ENCODE measurements at regions not wholly inside any gene's neighbourhood (a gene's known extent, or its start where the extent isn't known, plus 50 kb on each side); places are given as distances from the start of the nearest gene placed in this dataset.

DNA sequence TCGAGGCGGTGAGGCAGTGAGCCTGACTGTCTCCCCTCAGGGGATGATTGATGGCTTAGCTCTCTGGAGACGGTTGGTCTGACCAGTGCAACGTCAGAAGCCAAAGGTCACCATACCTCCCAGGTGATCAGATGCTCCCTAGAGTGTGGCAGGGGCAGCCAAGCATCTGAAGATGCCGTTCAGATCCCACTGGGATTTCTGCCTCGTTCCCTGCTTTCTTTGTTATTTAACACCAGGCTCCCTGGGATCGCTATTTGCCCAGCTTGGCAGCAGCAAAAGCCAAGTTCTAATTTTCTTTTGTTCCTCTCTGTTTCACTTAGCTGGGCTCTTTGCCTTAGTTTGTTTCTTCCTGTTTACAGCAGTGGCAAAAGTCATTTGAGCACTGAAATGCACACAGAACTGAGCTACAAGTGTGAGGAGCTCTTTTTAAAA lies 53.5 kb upstream of the SVIL start:
- Histone ChIP-seq H3K4me1 (peaks cover 22 to 46% (median 23%) of the 10 kb centered on the region in 4 donors), H3K36me3 (peaks cover 0 to 7% (median 0%) of the 10 kb centered on the region in 4 donors), H3K27me3 (no peaks in the 10 kb centered on the region), H3K9me3 (no peaks in the 10 kb centered on the region), H3K27ac (peak overlapping the region; percentile 44 to 69 (median 62)), H3K4me3 (peak overlapping the region in 1 of 4 donors; percentile 7)
- ATAC-seq (ENCODE audit: low FRiP score in 2 of 2) (peak in 1 of 2 donors; percentile 51), DNase-seq (no peak)
- WGBS, 2 donors: 37 to 58% methylated on average over 7 of the region's 7 CpGs
- TF ChIP-seq EP300 (IDR thresholded peaks at IDR 0.05) (peak in 1 of 4 donors; percentile 30), POLR2AphosphoS5 (IDR thresholded peaks at IDR 0.05) (no peak), POLR2A (IDR thresholded peaks at IDR 0.05) (no peak)
- TF ChIP-seq, protein P1, sequence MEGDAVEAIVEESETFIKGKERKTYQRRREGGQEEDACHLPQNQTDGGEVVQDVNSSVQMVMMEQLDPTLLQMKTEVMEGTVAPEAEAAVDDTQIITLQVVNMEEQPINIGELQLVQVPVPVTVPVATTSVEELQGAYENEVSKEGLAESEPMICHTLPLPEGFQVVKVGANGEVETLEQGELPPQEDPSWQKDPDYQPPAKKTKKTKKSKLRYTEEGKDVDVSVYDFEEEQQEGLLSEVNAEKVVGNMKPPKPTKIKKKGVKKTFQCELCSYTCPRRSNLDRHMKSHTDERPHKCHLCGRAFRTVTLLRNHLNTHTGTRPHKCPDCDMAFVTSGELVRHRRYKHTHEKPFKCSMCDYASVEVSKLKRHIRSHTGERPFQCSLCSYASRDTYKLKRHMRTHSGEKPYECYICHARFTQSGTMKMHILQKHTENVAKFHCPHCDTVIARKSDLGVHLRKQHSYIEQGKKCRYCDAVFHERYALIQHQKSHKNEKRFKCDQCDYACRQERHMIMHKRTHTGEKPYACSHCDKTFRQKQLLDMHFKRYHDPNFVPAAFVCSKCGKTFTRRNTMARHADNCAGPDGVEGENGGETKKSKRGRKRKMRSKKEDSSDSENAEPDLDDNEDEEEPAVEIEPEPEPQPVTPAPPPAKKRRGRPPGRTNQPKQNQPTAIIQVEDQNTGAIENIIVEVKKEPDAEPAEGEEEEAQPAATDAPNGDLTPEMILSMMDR (IDR thresholded peaks at IDR 0.05): no peak

DNA sequence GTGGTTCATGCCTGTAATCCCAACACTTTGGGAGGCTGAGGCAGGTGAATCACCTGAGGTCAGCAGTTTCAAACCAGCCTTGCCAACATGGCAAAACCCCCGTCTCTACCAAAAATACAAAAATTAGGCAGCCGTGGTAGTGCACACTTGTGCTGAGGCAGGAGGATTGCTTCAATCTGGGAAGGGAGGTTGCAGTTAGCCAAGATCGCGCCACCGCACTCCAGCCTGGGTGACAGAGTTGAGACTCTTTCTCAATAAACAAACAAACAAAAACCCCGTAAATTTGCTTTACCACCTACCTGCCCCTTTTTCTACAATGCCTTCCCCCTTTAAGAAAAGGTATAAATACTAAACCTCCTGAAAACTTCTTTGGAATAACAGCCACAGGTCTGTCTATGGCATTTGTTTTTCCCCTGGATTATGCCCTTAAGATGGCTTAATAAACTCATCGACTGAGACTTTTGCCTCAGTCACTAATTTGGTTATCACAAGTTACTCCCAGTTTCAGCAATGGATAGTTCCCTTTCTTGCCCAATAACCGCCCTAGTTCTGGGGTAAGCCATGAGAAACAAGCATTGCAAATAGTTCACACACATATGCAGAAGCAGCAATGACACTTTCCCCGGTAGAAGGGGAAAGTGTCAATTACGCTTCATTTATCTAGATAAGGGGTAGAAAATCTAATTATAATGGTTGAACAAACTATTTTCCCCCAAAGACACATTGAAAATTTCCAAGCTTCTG lies 52.8 kb upstream of the SVIL start:
- no peaks in the 10 kb centered on the region for H3K9me3 ChIP-seq
- peaks cover 0 to 7% (median 0%) of the 10 kb centered on the region in 4 donors for H3K36me3 ChIP-seq
- peaks cover 17 to 40% (median 21%) of the 10 kb centered on the region in 4 donors for H3K4me1 ChIP-seq
- no peak overlapping the region for H3K4me3 ChIP-seq
- H3K27me3 ChIP-seq: no peaks in the 10 kb centered on the region
- ATAC-seq (ENCODE audit: low FRiP score in 2 of 2): peak in 1 of 2 donors; percentile 55
- peak in 1 of 2 donors; percentile 28 for DNase-seq
- TF ChIP-seq, protein P1 (IDR thresholded peaks at IDR 0.05): no peak
- TF ChIP-seq POLR2AphosphoS5 (IDR thresholded peaks at IDR 0.05) (no peak), POLR2A (IDR thresholded peaks at IDR 0.05) (peak in 1 of 4 donors; percentile 24), EP300 (IDR thresholded peaks at IDR 0.05) (peak in 1 of 4 donors; percentile 39)
- peak overlapping the region; percentile 3 to 69 (median 52) for H3K27ac ChIP-seq
- WGBS, 2 donors: 60 to 77% methylated on average over 10 of the region's 10 CpGs

DNA sequence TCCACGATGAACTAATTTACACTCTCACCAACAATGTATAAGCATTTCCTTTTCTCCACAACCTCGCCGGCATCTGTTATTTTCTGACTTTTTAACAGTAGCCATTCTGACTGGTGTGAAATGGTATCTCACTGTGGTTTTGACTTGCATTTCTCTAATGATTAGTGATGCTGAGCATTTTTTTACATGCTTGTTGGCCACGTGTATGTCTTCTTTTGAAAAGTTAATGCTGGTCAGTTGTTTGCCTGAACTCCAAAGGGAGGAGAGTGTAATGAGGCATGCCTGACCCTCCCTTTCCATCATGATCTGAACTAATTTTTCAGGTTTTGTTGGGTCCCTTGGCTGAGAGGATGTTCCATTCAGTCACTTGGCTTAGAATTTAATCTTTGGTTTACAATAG lies 50.7 kb upstream of the SVIL start:
- Histone ChIP-seq H3K4me3 (no peak overlapping the region), H3K27me3 (no peaks in the 10 kb centered on the region), H3K36me3 (peaks cover 0 to 7% (median 0%) of the 10 kb centered on the region in 4 donors), H3K27ac (no peak overlapping the region), H3K4me1 (peaks cover 25 to 41% (median 32%) of the 10 kb centered on the region in 4 donors), H3K9me3 (no peaks in the 10 kb centered on the region)
- TF ChIP-seq POLR2A (IDR thresholded peaks at IDR 0.05) (no peak), POLR2AphosphoS5 (IDR thresholded peaks at IDR 0.05) (no peak), EP300 (IDR thresholded peaks at IDR 0.05) (no peak)
- TF ChIP-seq, protein P1 (IDR thresholded peaks at IDR 0.05): no peak
- DNase-seq: no peak
- 85 to 92% methylated on average over 4 of the region's 4 CpGs for WGBS, 2 donors
- no peak for ATAC-seq (ENCODE audit: low FRiP score in 2 of 2)

Small RNA genes lying in the stretch of these regions (small RNA-seq; reads per million reads assigned to genes)
- gene CKS1BP2 (0 reads per million in 4 donors), gene RNU6-908P (0 reads per million in 4 donors)
